ENCODE measurements at regions not wholly inside any gene's neighbourhood (a gene's known extent, or its start where the extent isn't known, plus 50 kb on each side); places are given as distances from the start of the nearest gene placed in this dataset.

- no peak for DNase-seq
Observed at GRCh38 chr2:240299710-240300068, 135.8 kb upstream of the GPC1 start.

- no peak for DNase-seq
Observed at GRCh38 chr2:240300261-240300821, 135.1 kb upstream of the GPC1 start.

- DNase-seq, result no peak
Observed at GRCh38 chr2:240300840-240301239, 134.6 kb upstream of the GPC1 start.

GRCh38 chr2:240301256-240301795 is 134.1 kb upstream of the GPC1 start:
- DNase-seq, result no peak

GRCh38 chr2:240302041-240302440 is 133.4 kb upstream of the GPC1 start:
- DNase-seq, result no peak

- no peak for DNase-seq
Observed at GRCh38 chr2:240302933-240303595, 132.4 kb upstream of the GPC1 start.

- no peak for DNase-seq
Observed at GRCh38 chr2:240303896-240304745, 131.3 kb upstream of the GPC1 start.

GRCh38 chr2:240304746-240305161 is 130.7 kb upstream of the GPC1 start:
- no peak for DNase-seq

- DNase-seq, result no peak
Observed at GRCh38 chr2:240305369-240305962, 130.0 kb upstream of the GPC1 start.

- no peak for DNase-seq
Observed at GRCh38 chr2:240306185-240306584, 129.3 kb upstream of the GPC1 start.

GRCh38 chr2:240308111-240308651 is 127.3 kb upstream of the GPC1 start:
- DNase-seq, result no peak

GRCh38 chr2:240309214-240309613 is 126.2 kb upstream of the GPC1 start:
- no peak for DNase-seq

GRCh38 chr2:240310201-240310600 is 125.3 kb upstream of the GPC1 start:
- DNase-seq, result no peak

- DNase-seq, result no peak
Observed at GRCh38 chr2:240310645-240311044, 124.8 kb upstream of the GPC1 start.

GRCh38 chr2:240311821-240312220 is 123.6 kb upstream of the GPC1 start:
- no peak for DNase-seq

- no peak for DNase-seq
Observed at GRCh38 chr2:240319221-240319854, 116.1 kb upstream of the GPC1 start.

GRCh38 chr2:240319855-240320203 is 115.6 kb upstream of the GPC1 start:
- DNase-seq, result no peak

GRCh38 chr2:240320204-240320993 is 115.1 kb upstream of the GPC1 start:
- no peak for DNase-seq

GRCh38 chr2:240322231-240322955 is 113.1 kb upstream of the GPC1 start:
- DNase-seq, result no peak

GRCh38 chr2:240322991-240323390 is 112.5 kb upstream of the GPC1 start:
- DNase-seq, result no peak

All from hindlimb muscle (tissue), 1 donor.